Stimulated activated effector memory CD8-positive, alpha-beta T cell treated with anti-CD3 and anti-CD28 coated beads, Interleukin-12 subunit alpha, Interleukin-12 subunit beta, amount 100 ng/mL, for 72 hours (primary cell): ENCODE measurements at regions not wholly inside any gene's neighbourhood (a gene's known extent, or its start where the extent isn't known, plus 50 kb on each side); places are given as distances from the start of the nearest gene placed in this dataset.

Source experiments
- ATAC-seq: fragments of 150-1000 bp; cut with Tn5 transposase; 2 replicates; pipeline ENCODE4 v1.10.0; 2021
- DNase-seq, 2 donors: peaks; one replicate each; pipeline ENCODE4 v3.0.0; 2021 to 2022; ENCODE audit warnings: low spot score in 2 of 2
- H3K27ac Mint-ChIP-seq: one replicate; pipeline ENCODE4 v1.8.0; 2022; ENCODE audit warnings: mild to moderate bottlenecking, mixed read lengths
- H3K36me3 Mint-ChIP-seq: one replicate; pipeline ENCODE4 v1.8.0; 2022; ENCODE audit warnings: mild to moderate bottlenecking, mixed read lengths
- H3K4me1 Mint-ChIP-seq: one replicate; pipeline ENCODE4 v1.8.0; 2022; ENCODE audit warnings: mixed read lengths
- H3K4me3 Mint-ChIP-seq: one replicate; pipeline ENCODE4 v1.8.0; 2022; ENCODE audit warnings: mild to moderate bottlenecking, mixed read lengths
- H3K9me3 Mint-ChIP-seq: one replicate; pipeline ENCODE4 v1.8.0; 2022; ENCODE audit warnings: mixed read lengths

- H3K9me3 Mint-ChIP-seq = peaks cover 12% of the 10 kb centered on the region
- DNase-seq = no peak
- ATAC-seq = no peak
- no peaks in the 10 kb centered on the region for H3K4me1 Mint-ChIP-seq
- H3K36me3 Mint-ChIP-seq = no peaks in the 10 kb centered on the region
- H3K27ac Mint-ChIP-seq = no peak overlapping the region
- H3K4me3 Mint-ChIP-seq = no peak overlapping the region
Measured at GRCh38 chr13:34070544-34071303, 252.8 kb downstream of the RFC3 start.

GRCh38 chr13:34076319-34076718 lies 258.4 kb downstream of the RFC3 start:
- H3K36me3 Mint-ChIP-seq = no peaks in the 10 kb centered on the region
- H3K4me3 Mint-ChIP-seq = no peak overlapping the region
- DNase-seq = no peak

GRCh38 chr13:34076943-34077703 lies 259.2 kb downstream of the RFC3 start:
- ATAC-seq = no peak
- H3K36me3 Mint-ChIP-seq = no peaks in the 10 kb centered on the region
- H3K4me3 Mint-ChIP-seq = no peak overlapping the region
- no peaks in the 10 kb centered on the region for H3K4me1 Mint-ChIP-seq
- DNase-seq = no peak
- peaks cover 10% of the 10 kb centered on the region for H3K9me3 Mint-ChIP-seq
- no peak overlapping the region for H3K27ac Mint-ChIP-seq

More at GRCh38 chr13:34076319-34076718, 258.4 kb downstream of the RFC3 start:
- no peak for ATAC-seq
- Mint-ChIP-seq H3K27ac (no peak overlapping the region), H3K9me3 (peaks cover 10% of the 10 kb centered on the region), H3K4me1 (no peaks in the 10 kb centered on the region)

GRCh38 chr13:34078334-34078999 lies 260.5 kb downstream of the RFC3 start:
- no peak for DNase-seq
- Mint-ChIP-seq H3K27ac (no peak overlapping the region), H3K4me1 (no peaks in the 10 kb centered on the region), H3K4me3 (no peak overlapping the region), H3K9me3 (peaks cover 5% of the 10 kb centered on the region), H3K36me3 (no peaks in the 10 kb centered on the region)
- ATAC-seq = no peak

- Mint-ChIP-seq H3K9me3 (peaks cover 4% of the 10 kb centered on the region), H3K4me1 (no peaks in the 10 kb centered on the region), H3K27ac (no peak overlapping the region), H3K36me3 (no peaks in the 10 kb centered on the region), H3K4me3 (no peak overlapping the region)
- no peak for ATAC-seq
- no peak for DNase-seq
Measured at GRCh38 chr13:34085204-34085603, 267.3 kb downstream of the RFC3 start.

GRCh38 chr13:34086281-34086680 lies 268.3 kb downstream of the RFC3 start:
- no peak overlapping the region for H3K27ac Mint-ChIP-seq
- no peak for DNase-seq
- H3K9me3 Mint-ChIP-seq = peaks cover 4% of the 10 kb centered on the region
- no peak overlapping the region for H3K4me3 Mint-ChIP-seq
- no peaks in the 10 kb centered on the region for H3K36me3 Mint-ChIP-seq
- H3K4me1 Mint-ChIP-seq = no peaks in the 10 kb centered on the region
- no peak for ATAC-seq

- Mint-ChIP-seq H3K9me3 (peaks cover 4% of the 10 kb centered on the region), H3K36me3 (no peaks in the 10 kb centered on the region), H3K4me1 (no peaks in the 10 kb centered on the region), H3K4me3 (no peak overlapping the region), H3K27ac (no peak overlapping the region)
- DNase-seq (no peak), ATAC-seq (no peak)
Measured at GRCh38 chr13:34087791-34088190, 269.8 kb downstream of the RFC3 start.

- Mint-ChIP-seq H3K4me1 (no peaks in the 10 kb centered on the region), H3K27ac (no peak overlapping the region), H3K4me3 (no peak overlapping the region), H3K36me3 (no peaks in the 10 kb centered on the region), H3K9me3 (no peaks in the 10 kb centered on the region)
- DNase-seq (no peak), ATAC-seq (no peak)
Measured at GRCh38 chr13:34103854-34104253, 285.9 kb downstream of the RFC3 start.

GRCh38 chr13:34104853-34105252 lies 286.9 kb downstream of the RFC3 start:
- H3K27ac Mint-ChIP-seq = no peak overlapping the region
- no peak for DNase-seq
- no peak for ATAC-seq
- no peak overlapping the region for H3K4me3 Mint-ChIP-seq
- no peaks in the 10 kb centered on the region for H3K4me1 Mint-ChIP-seq
- no peaks in the 10 kb centered on the region for H3K36me3 Mint-ChIP-seq
- peaks cover 2% of the 10 kb centered on the region for H3K9me3 Mint-ChIP-seq

- Mint-ChIP-seq H3K36me3 (no peaks in the 10 kb centered on the region), H3K4me1 (no peaks in the 10 kb centered on the region), H3K4me3 (no peak overlapping the region), H3K9me3 (peaks cover 6% of the 10 kb centered on the region), H3K27ac (no peak overlapping the region)
- ATAC-seq (no peak), DNase-seq (no peak)
Measured at GRCh38 chr13:34107806-34108205, 289.9 kb downstream of the RFC3 start.

GRCh38 chr13:34108410-34108809 lies 290.5 kb downstream of the RFC3 start:
- Mint-ChIP-seq H3K4me3 (no peak overlapping the region), H3K9me3 (peaks cover 6% of the 10 kb centered on the region)
- no peak for DNase-seq

GRCh38 chr13:34114581-34114980 lies 296.6 kb downstream of the RFC3 start:
- ATAC-seq = no peak
- no peaks in the 10 kb centered on the region for H3K36me3 Mint-ChIP-seq
- H3K9me3 Mint-ChIP-seq = peaks cover 13% of the 10 kb centered on the region
- DNase-seq = no peak
- H3K4me3 Mint-ChIP-seq = no peak overlapping the region
- H3K27ac Mint-ChIP-seq = no peak overlapping the region
- H3K4me1 Mint-ChIP-seq = no peaks in the 10 kb centered on the region

More at GRCh38 chr13:34108410-34108809, 290.5 kb downstream of the RFC3 start:
- no peaks in the 10 kb centered on the region for H3K4me1 Mint-ChIP-seq
- H3K36me3 Mint-ChIP-seq = no peaks in the 10 kb centered on the region
- no peak for ATAC-seq
- no peak overlapping the region for H3K27ac Mint-ChIP-seq

GRCh38 chr13:34116651-34117050 lies 298.7 kb downstream of the RFC3 start:
- H3K4me3 Mint-ChIP-seq = no peak overlapping the region

GRCh38 chr13:34124666-34125306 lies 306.8 kb downstream of the RFC3 start:
- Mint-ChIP-seq H3K9me3 (peaks cover 14% of the 10 kb centered on the region), H3K27ac (no peak overlapping the region), H3K36me3 (no peaks in the 10 kb centered on the region), H3K4me3 (no peak overlapping the region), H3K4me1 (no peaks in the 10 kb centered on the region)
- DNase-seq (no peak), ATAC-seq (no peak)

More at GRCh38 chr13:34116651-34117050, 298.7 kb downstream of the RFC3 start:
- Mint-ChIP-seq H3K4me1 (no peaks in the 10 kb centered on the region), H3K36me3 (no peaks in the 10 kb centered on the region), H3K27ac (no peak overlapping the region), H3K9me3 (peaks cover 19% of the 10 kb centered on the region)
- DNase-seq = no peak
- no peak for ATAC-seq

GRCh38 chr13:34127523-34127922 lies 309.6 kb downstream of the RFC3 start:
- no peaks in the 10 kb centered on the region for H3K4me1 Mint-ChIP-seq
- H3K27ac Mint-ChIP-seq = no peak overlapping the region
- peaks cover 5% of the 10 kb centered on the region for H3K9me3 Mint-ChIP-seq
- no peak overlapping the region for H3K4me3 Mint-ChIP-seq
- DNase-seq (no peak), ATAC-seq (no peak)
- H3K36me3 Mint-ChIP-seq = no peaks in the 10 kb centered on the region
